Tibial nerve (tissue), 4 donors: ENCODE measurements at regions not wholly inside any gene's neighbourhood (a gene's known extent, or its start where the extent isn't known, plus 50 kb on each side); places are given as distances from the start of the nearest gene placed in this dataset.

Experiments used
- DNase-seq, 2 donors: peaks; one replicate each; pipeline ENCODE4 v3.0.0-alpha.2; 2019; ENCODE audit warnings: low spot score in 2 of 2
- H3K27ac ChIP-seq, 4 donors: fragments of 200-600 bp; sonication (generic) in 3 of 4; one replicate each; pipeline ENCODE4 v1.5.1; 2017 to 2019; ENCODE audit warnings: mild to moderate bottlenecking in 1 of 4
- H3K27me3 ChIP-seq, 2 donors: fragments of 200-600 bp; sonication (generic) in 1 of 2; one replicate each; pipeline versions ENCODE4 v1.5.1 to v1.6.0; 2017 to 2019
- H3K36me3 ChIP-seq, 3 donors: fragments of 200-600 bp; sonication (generic); one replicate each; pipeline ENCODE4 v1.5.1; 2018 to 2019
- H3K4me1 ChIP-seq, 4 donors: fragments of 200-600 bp; sonication (generic) in 3 of 4; one replicate each; pipeline ENCODE4 v1.5.1; 2017 to 2019
- H3K4me3 ChIP-seq, 4 donors: fragments of 200-600 bp; sonication (generic) in 3 of 4; one replicate each; pipeline ENCODE4 v1.5.1; 2017 to 2019; ENCODE audit warnings: mild to moderate bottlenecking in 1 of 4, moderate library complexity in 1 of 4
- H3K9me3 ChIP-seq, 4 donors: fragments of 200-600 bp; sonication (generic) in 3 of 4; one replicate each; pipeline ENCODE4 v1.5.1; 2017 to 2019
- CTCF ChIP-seq, 5 experiments: fragments of 200-600 bp in 3 of 5; fragments of 450-650 bp in 2 of 5; sonication (generic) in 3 of 5; IDR thresholded peaks; one replicate each; pipeline ENCODE4 v1.5.1; 2016 to 2019; ENCODE audit warnings: antibody characterized with exemption in 5 of 5, mild to moderate bottlenecking in 3 of 5, moderate library complexity in 2 of 5
- EP300 ChIP-seq, 2 donors: sonication (generic); formaldehyde crosslinking; IDR thresholded peaks; one replicate each; pipeline ENCODE4 v1.6.1; 2017; ENCODE audit warnings: antibody characterized with exemption in 2 of 2, mild to moderate bottlenecking in 1 of 2
- POLR2A ChIP-seq, 2 donors: fragments of 450-650 bp; IDR thresholded peaks; one replicate each; pipeline ENCODE4 v1.6.1; 2017; ENCODE audit warnings: antibody characterized with exemption in 2 of 2, mild to moderate bottlenecking in 2 of 2, moderate library complexity in 2 of 2
- WGBS, 2 donors: methylation state at CpG; one replicate each; pipeline ENCODE4 v1.1.5; 2018; 5-methylcytosine and 5-hydroxymethylcytosine counted together

GRCh38 chr14:71749613-71750238 lies 182.5 kb upstream of the RGS6 start:
- Histone ChIP-seq H3K4me3 (no peak overlapping the region), H3K27ac (no peak overlapping the region), H3K4me1 (peaks cover 0 to 11% (median 6%) of the 10 kb centered on the region in 4 donors), H3K36me3 (no peaks in the 10 kb centered on the region), H3K9me3 (peaks cover 0 to 21% (median 1%) of the 10 kb centered on the region in 4 donors), H3K27me3 (no peaks in the 10 kb centered on the region)
- no peak for DNase-seq
- WGBS, 2 donors: 78 to 84% methylated on average over 8 of the region's 8 CpGs
- TF ChIP-seq EP300 (IDR thresholded peaks at IDR 0.05) (no peak), POLR2A (IDR thresholded peaks at IDR 0.05) (no peak), CTCF (IDR thresholded peaks at IDR 0.05) (no peak)

- H3K4me1 ChIP-seq: peaks cover 0 to 11% (median 6%) of the 10 kb centered on the region in 4 donors
- H3K27ac ChIP-seq: no peak overlapping the region
- H3K9me3 ChIP-seq: peaks cover 0 to 21% (median 1%) of the 10 kb centered on the region in 4 donors
- no peaks in the 10 kb centered on the region for H3K36me3 ChIP-seq
- H3K27me3 ChIP-seq: no peaks in the 10 kb centered on the region
- no peak for DNase-seq
- WGBS, 2 donors: 86 to 94% methylated on average over 2 of the region's 2 CpGs
- TF ChIP-seq EP300 (IDR thresholded peaks at IDR 0.05): no peak
- no peak for TF ChIP-seq CTCF (IDR thresholded peaks at IDR 0.05)
- no peak for TF ChIP-seq POLR2A (IDR thresholded peaks at IDR 0.05)
- no peak overlapping the region for H3K4me3 ChIP-seq
These were observed 181.0 kb upstream of the RGS6 start for GRCh38 chr14:71751264-71751663.

GRCh38 chr14:71752111-71752738 lies 180.0 kb upstream of the RGS6 start:
- Histone ChIP-seq H3K4me3 (no peak overlapping the region), H3K27me3 (no peaks in the 10 kb centered on the region), H3K9me3 (peaks cover 0 to 21% (median 1%) of the 10 kb centered on the region in 4 donors), H3K27ac (no peak overlapping the region), H3K36me3 (no peaks in the 10 kb centered on the region), H3K4me1 (peaks cover 0 to 11% (median 6%) of the 10 kb centered on the region in 4 donors)
- no peak for DNase-seq
- 89 to 92% methylated on average over 23 of the region's 23 CpGs for WGBS, 2 donors
- TF ChIP-seq EP300 (IDR thresholded peaks at IDR 0.05): no peak
- TF ChIP-seq CTCF (IDR thresholded peaks at IDR 0.05): no peak
- TF ChIP-seq POLR2A (IDR thresholded peaks at IDR 0.05): no peak

- H3K9me3 ChIP-seq: peaks cover 0 to 11% (median 0%) of the 10 kb centered on the region in 4 donors
- H3K4me1 ChIP-seq: peaks cover 0 to 11% (median 6%) of the 10 kb centered on the region in 4 donors
- peak; percentile 85 to 93 for DNase-seq
- 32 to 33% methylated on average over 21 of the region's 21 CpGs for WGBS, 2 donors
- H3K27me3 ChIP-seq: no peaks in the 10 kb centered on the region
- peak overlapping the region in 2 of 4 donors; percentile 29 to 31 for H3K4me3 ChIP-seq
- H3K27ac ChIP-seq: peak overlapping the region in 1 of 4 donors; percentile 44
- TF ChIP-seq EP300 (IDR thresholded peaks at IDR 0.05) (peak in 1 of 2 donors; percentile 70), CTCF (IDR thresholded peaks at IDR 0.05) (peak; percentile 85 to 97 (median 90)), POLR2A (IDR thresholded peaks at IDR 0.05) (no peak)
- H3K36me3 ChIP-seq: no peaks in the 10 kb centered on the region
These were observed 179.0 kb upstream of the RGS6 start for GRCh38 chr14:71753126-71753830.

- no peak overlapping the region for H3K4me3 ChIP-seq
- TF ChIP-seq EP300 (IDR thresholded peaks at IDR 0.05) (no peak), CTCF (IDR thresholded peaks at IDR 0.05) (no peak), POLR2A (IDR thresholded peaks at IDR 0.05) (no peak)
- WGBS, 2 donors: 93 to 94% methylated on average over 16 of the region's 16 CpGs
- no peak overlapping the region for H3K27ac ChIP-seq
- H3K4me1 ChIP-seq: peaks cover 0 to 11% (median 6%) of the 10 kb centered on the region in 4 donors
- no peaks in the 10 kb centered on the region for H3K36me3 ChIP-seq
- DNase-seq: no peak
- H3K27me3 ChIP-seq: no peaks in the 10 kb centered on the region
- H3K9me3 ChIP-seq: peaks cover 0 to 4% (median 0%) of the 10 kb centered on the region in 4 donors
These were observed 178.3 kb upstream of the RGS6 start for GRCh38 chr14:71753976-71754375.
